ENCODE measurements at regions not wholly inside any gene's neighbourhood (a gene's known extent, or its start where the extent isn't known, plus 50 kb on each side); places are given as distances from the start of the nearest gene placed in this dataset.

GRCh38 chr3:194281766-194282165 is 69.4 kb downstream of the CPN2 start:
- DNase-seq = no peak

DNA sequence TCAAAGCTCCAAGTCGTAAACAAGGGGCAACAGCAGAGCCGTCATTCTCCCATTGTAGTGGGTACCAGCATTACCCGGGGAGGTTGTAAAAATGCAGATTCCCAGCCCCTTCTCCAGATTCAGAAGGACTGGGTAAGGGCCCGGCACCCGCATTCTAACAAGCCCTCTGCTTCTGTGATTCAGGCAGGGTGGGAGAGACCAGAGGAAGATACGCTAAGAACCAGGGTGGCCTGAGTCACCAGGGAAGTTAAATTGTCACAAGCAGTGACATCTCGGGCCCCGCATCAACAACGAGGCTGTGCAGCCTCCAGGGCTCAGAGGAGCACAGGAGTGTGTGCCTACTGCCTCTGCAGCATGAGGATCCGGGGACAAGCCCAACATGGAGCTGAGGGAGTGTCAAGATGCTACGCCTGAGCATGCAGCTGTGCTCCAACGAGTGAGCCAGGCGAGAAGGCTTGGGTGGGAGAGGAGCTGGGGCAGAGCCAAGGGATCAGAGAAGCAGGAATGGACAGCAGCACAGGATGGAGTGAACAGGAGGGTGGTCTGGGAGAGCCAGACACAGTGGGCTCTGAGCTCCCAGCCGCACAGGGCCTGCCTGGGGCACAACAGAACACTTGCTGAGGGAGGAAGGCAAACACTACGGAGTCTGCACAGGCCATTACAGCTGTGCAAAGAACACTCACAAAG is 68.5 kb downstream of the CPN2 start:
- DNase-seq = no peak

DNA sequence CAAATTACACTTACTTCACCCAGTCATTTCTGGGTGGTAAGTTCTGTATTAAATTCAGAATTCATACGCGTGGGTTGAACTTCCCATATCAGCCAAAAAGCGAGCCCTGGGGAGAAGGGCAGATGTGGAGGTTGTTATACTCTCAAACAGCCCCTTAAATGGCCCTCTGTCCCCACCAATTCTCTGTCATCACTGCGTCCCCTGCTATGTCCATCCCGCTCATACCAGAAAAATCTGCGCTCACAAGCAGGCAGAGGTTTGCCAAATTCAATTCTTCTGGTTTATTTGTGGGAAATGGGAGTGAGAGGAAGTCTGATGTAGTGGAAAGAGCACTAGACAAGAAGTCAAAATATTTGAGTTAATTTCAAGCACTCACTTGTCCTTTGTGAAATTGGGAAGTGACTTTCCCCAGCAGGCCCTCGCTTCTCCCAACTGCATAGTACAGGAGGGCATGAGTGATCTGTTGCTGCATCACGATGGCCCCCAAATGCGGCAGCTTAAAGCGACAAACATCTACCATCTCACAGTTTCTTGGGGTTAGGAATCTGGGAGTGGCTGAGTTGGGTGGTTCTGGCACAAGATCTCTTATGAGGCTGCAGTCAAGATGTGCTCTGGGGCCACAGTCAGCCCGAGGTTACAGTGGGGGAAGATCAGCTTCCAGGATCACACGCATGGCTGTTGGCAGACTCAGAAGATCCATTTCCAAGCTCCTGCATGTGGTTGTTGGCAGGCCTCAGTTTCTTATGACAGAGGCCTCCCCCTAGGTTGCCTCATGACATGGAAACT is 67.7 kb downstream of the CPN2 start:
- no peak for DNase-seq

DNA sequence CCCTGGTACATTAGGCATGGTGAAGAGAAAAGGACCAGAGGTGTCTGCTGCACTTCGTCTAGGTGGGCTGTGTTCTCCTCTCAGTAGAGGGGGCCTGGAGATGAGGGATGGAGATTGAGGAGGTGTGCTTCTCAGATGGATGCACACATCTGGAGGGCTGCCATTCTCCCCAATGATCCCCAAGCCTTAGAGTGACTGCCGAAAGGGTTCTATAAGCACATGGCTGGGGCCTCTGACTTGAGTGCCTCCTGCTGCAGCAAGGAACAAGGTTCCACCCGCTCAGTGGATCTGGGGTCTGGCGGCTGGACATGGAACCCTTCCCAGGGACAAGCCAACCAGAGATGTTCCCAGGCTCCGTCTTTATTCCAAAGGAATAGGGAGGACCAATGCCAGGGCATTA is 66.8 kb downstream of the CPN2 start:
- DNase-seq = no peak

GRCh38 chr3:194285024-194285849 is 65.9 kb downstream of the CPN2 start:
- no peak for DNase-seq

- DNase-seq = no peak
These were observed 65.3 kb downstream of the CPN2 start for GRCh38 chr3:194285850-194286197.

DNA sequence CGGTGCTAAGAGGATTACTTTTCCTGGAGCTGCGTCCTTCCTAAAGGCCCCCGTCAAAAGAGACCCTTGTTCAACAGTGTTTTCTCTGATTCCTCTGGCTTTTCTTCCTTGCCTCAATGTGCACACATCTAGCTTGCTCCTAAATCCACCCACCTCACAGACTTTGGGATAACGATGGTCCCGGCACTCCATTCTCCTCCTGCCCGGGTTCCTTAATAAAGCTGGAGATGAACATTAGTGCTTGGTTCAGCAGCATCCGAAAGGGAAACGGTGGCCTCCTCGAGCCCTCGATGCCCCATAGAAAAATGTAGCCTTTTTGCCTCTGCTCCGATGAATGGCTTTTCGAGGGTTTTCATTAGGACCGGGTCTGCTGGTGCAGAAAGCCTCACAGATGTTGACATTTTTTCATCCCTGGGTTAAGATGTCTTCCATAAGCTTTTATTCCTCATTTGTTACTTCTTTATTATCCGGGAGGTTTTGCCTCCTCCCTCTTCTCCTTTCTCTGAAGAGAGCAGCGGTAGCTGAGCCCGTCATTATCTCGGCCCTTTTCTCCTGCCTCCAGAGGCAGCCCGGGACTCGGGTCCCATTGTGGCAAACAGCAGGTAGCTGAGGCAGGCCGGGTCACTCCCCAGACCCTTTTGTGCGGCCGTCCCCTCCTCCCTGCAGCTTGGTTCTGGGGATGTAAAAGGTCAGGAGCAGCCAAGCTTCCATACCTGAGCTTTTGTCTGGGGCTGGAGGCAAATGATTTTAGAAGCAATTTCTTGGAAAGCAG is 64.6 kb downstream of the CPN2 start:
- DNase-seq = no peak

- no peak for DNase-seq
These were observed 63.8 kb downstream of the CPN2 start for GRCh38 chr3:194287374-194287773.

- no peak for DNase-seq
These were observed 63.0 kb downstream of the CPN2 start for GRCh38 chr3:194287977-194288706.

Measured in activated CD4-positive, CD25-positive, alpha-beta regulatory T cell treated with anti-CD3 and anti-CD28 coated beads, Interleukin-2, amount 50 U/mL, for 72 hours (primary cell).